Thymus (tissue), 11 donors: ENCODE measurements at regions not wholly inside any gene's neighbourhood (a gene's known extent, or its start where the extent isn't known, plus 50 kb on each side); places are given as distances from the start of the nearest gene placed in this dataset.
"Not testable (repeated sequence)": the region's sequence is repeated elsewhere in the genome, so short reads cannot be mapped to it uniquely, and the experiment has no call there.

Source experiments
- DNase-seq, 9 donors: peaks; one replicate each; pipeline ENCODE4 v3.0.0-alpha.2; 2013; ENCODE audit warnings: low spot score in 9 of 9, low read depth in 6 of 9, missing footprints in 1 of 9
- H3K27ac ChIP-seq, 2 donors: one replicate each; pipeline ENCODE4 v1.5.1; 2013; ENCODE audit warnings: control low read depth in 1 of 2, low read depth in 1 of 2, low read length in 1 of 2, mild to moderate bottlenecking in 1 of 2, moderate library complexity in 1 of 2
- H3K27me3 ChIP-seq, 2 donors: one replicate each; pipeline ENCODE4 v1.5.1; 2013; ENCODE audit warnings: low read length in 1 of 2; ENCODE audit not compliant: control insufficient read depth in 2 of 2, insufficient read depth in 1 of 2
- H3K36me3 ChIP-seq, 2 donors: one replicate each; pipeline ENCODE4 v1.5.1; 2013; ENCODE audit warnings: low read length in 1 of 2, mild to moderate bottlenecking in 1 of 2, moderate library complexity in 1 of 2; ENCODE audit not compliant: control insufficient read depth in 2 of 2, insufficient read depth in 2 of 2
- H3K4me1 ChIP-seq, 2 donors: one replicate each; pipeline ENCODE4 v1.5.1; 2013; ENCODE audit warnings: low read length in 2 of 2; ENCODE audit not compliant: control insufficient read depth in 2 of 2, insufficient read depth in 2 of 2
- H3K4me3 ChIP-seq, 2 donors: one replicate each; pipeline ENCODE4 v1.5.1; 2013; ENCODE audit warnings: low read length in 2 of 2, control low read depth in 1 of 2, mild to moderate bottlenecking in 1 of 2
- H3K9me3 ChIP-seq, 2 donors: one replicate each; pipeline ENCODE4 v1.5.1; 2013; ENCODE audit warnings: low read length in 1 of 2, mild to moderate bottlenecking in 1 of 2; ENCODE audit not compliant: control insufficient read depth in 2 of 2, insufficient read depth in 1 of 2
- WGBS: extraction: QIAGEN DNeasy Blood & Tissue Kit; methylation state at CpG from one replicate; pipeline ENCODE4 v1.1.7; 2013; 5-methylcytosine and 5-hydroxymethylcytosine counted together
- donor health status: healthy.

GRCh38 chrX:121558886-121559285, 511.5 kb downstream of the GLUD2 start:
- Histone ChIP-seq H3K27ac (no peak overlapping the region), H3K36me3 (no peaks in the 10 kb centered on the region), H3K4me1 (no peaks in the 10 kb centered on the region), H3K4me3 (no peak overlapping the region), H3K9me3 (no peaks in the 10 kb centered on the region), H3K27me3 (no peaks in the 10 kb centered on the region)
- no peak for DNase-seq
- 8% methylated on average over 2 of the region's 2 CpGs for WGBS

- no peak for DNase-seq
- no peak overlapping the region for H3K4me3 ChIP-seq
- H3K4me1 ChIP-seq: no peaks in the 10 kb centered on the region
- H3K36me3 ChIP-seq: no peaks in the 10 kb centered on the region
- H3K27me3 ChIP-seq: no peaks in the 10 kb centered on the region
- H3K27ac ChIP-seq: no peak overlapping the region
- no peaks in the 10 kb centered on the region for H3K9me3 ChIP-seq
These were observed 515.2 kb downstream of the GLUD2 start for GRCh38 chrX:121562616-121563015.

DNA sequence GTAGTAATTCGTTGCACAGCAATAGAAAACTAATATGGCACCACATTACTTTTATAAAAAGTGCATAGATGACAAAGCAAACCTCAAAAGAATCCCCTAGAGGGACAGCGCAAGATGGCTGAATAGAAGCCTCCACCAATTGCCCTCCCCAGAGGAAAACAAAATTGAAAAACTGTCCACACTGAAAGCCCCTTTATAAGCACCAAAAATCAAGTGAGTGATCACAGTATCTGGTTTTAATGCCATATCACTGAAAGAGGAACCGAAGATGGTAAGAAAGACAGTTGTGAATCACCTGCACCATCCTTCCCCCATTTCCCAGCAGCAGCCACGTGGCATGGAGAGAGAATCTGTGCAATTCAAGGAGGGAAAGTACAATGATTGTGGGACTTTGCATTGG, 522.2 kb downstream of the GLUD2 start:
- no peak for DNase-seq
- H3K9me3 ChIP-seq: no peaks in the 10 kb centered on the region
- no peak overlapping the region for H3K4me3 ChIP-seq
- no peak overlapping the region for H3K27ac ChIP-seq
- H3K27me3 ChIP-seq: no peaks in the 10 kb centered on the region
- no peaks in the 10 kb centered on the region for H3K36me3 ChIP-seq
- WGBS: 85% methylated on average over 4 of the region's 4 CpGs
- no peaks in the 10 kb centered on the region for H3K4me1 ChIP-seq

- WGBS: 91% methylated on average over 4 of the region's 4 CpGs
- Histone ChIP-seq H3K36me3 (no peaks in the 10 kb centered on the region), H3K27me3 (no peaks in the 10 kb centered on the region), H3K9me3 (no peaks in the 10 kb centered on the region), H3K4me1 (no peaks in the 10 kb centered on the region), H3K4me3 (no peak overlapping the region), H3K27ac (no peak overlapping the region)
- no peak for DNase-seq
These were observed 522.8 kb downstream of the GLUD2 start for GRCh38 chrX:121570072-121570841.

DNA sequence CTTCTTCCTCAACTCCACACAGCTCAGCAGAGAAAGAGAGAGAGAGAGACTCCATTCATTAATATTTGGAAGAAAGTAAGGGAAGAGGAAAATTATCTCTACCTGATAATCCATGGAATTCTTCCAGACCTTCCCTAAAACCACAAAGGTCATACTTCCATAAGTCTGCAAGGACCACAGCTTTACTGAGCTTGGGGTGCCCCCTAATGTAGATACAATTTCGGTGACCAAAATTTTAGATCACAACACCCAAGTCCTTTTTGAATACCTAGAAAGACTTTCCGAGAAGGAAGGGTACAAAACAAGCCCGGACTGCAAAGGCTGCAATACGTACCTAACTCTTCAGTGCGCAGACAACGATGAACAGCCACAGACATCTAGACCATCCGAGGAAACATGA, 523.9 kb downstream of the GLUD2 start:
- Histone ChIP-seq H3K36me3 (no peaks in the 10 kb centered on the region), H3K27ac (no peak overlapping the region), H3K9me3 (no peaks in the 10 kb centered on the region), H3K27me3 (no peaks in the 10 kb centered on the region), H3K4me1 (no peaks in the 10 kb centered on the region), H3K4me3 (no peak overlapping the region)
- 95% methylated on average over 7 of the region's 7 CpGs for whole genome bisulfite sequencing
- DNase-seq: no peak

DNA sequence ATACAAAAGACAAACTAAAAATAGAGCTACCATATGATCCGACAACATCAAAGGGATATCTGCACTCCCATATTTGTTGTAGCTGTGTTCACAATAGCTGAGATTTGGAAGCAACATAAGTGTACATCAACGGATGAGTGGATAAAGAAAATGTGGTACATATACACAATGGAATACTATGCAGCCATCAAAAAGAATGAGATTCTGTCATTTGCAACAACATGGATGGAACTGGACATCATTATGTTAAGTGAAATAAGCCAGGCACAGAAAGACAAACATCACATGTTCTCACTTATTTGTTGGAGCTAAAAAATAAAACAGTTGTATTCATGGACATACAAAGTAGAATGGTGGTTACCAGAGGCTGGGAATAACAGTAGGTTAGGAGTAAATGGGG, 527.0 kb downstream of the GLUD2 start:
- not testable (repeated sequence) for H3K4me1 ChIP-seq, DNase-seq, H3K36me3 ChIP-seq, H3K4me3 ChIP-seq, H3K27me3 ChIP-seq, H3K27ac ChIP-seq, H3K9me3 ChIP-seq
- 98% methylated on average over 2 of the region's 2 CpGs for WGBS

- peak in 4 of 9 donors; percentile 0 to 31 (median 2) for DNase-seq
- WGBS: 26% methylated on average over 3 of the region's 3 CpGs
- H3K36me3 ChIP-seq: no peaks in the 10 kb centered on the region
These were observed 531.8 kb downstream of the GLUD2 start for GRCh38 chrX:121579016-121579760.

GRCh38 chrX:121581885-121582284, 534.5 kb downstream of the GLUD2 start:
- Histone ChIP-seq H3K36me3 (no peaks in the 10 kb centered on the region), H3K27me3 (no peaks in the 10 kb centered on the region), H3K9me3 (no peaks in the 10 kb centered on the region), H3K4me1 (no peaks in the 10 kb centered on the region), H3K27ac (no peak overlapping the region), H3K4me3 (no peak overlapping the region)
- DNase-seq: no peak
- WGBS: 62% methylated on average over 4 of the region's 4 CpGs

More at GRCh38 chrX:121579016-121579760, 531.8 kb downstream of the GLUD2 start:
- H3K9me3 ChIP-seq: no peaks in the 10 kb centered on the region
- no peak overlapping the region for H3K4me3 ChIP-seq
- no peaks in the 10 kb centered on the region for H3K27me3 ChIP-seq
- H3K27ac ChIP-seq: no peak overlapping the region
- no peaks in the 10 kb centered on the region for H3K4me1 ChIP-seq

DNA sequence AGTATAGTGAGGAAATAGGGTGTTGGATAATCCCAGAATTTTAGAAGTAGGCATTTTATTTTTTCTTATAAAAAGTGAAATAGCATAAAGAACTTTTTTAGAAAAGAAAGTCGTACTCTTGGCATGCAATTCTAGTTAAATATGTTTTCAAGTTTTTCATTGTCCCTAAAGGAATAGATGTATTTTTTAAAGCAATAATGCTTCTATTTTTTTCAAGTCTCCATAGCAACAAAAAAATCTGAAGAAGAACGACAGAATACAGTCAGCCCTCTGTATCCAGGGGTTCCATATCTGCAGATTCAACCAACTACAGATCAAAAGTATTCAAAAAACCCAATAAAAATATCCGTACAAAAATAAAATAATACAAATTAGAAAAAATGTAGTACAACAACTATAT, 538.2 kb downstream of the GLUD2 start:
- H3K9me3 ChIP-seq: no peaks in the 10 kb centered on the region
- H3K4me3 ChIP-seq: no peak overlapping the region
- no peaks in the 10 kb centered on the region for H3K27me3 ChIP-seq
- DNase-seq: no peak
- 92% methylated on average over 3 of the region's 3 CpGs for WGBS
- no peaks in the 10 kb centered on the region for H3K36me3 ChIP-seq
- no peaks in the 10 kb centered on the region for H3K4me1 ChIP-seq
- no peak overlapping the region for H3K27ac ChIP-seq
